ENCODE measurements at regions not wholly inside any gene's neighbourhood (a gene's known extent, or its start where the extent isn't known, plus 50 kb on each side); places are given as distances from the start of the nearest gene placed in this dataset.
A peak's percentile ranks its signal among the peaks of the same experiment; 100 is the strongest.

DNA sequence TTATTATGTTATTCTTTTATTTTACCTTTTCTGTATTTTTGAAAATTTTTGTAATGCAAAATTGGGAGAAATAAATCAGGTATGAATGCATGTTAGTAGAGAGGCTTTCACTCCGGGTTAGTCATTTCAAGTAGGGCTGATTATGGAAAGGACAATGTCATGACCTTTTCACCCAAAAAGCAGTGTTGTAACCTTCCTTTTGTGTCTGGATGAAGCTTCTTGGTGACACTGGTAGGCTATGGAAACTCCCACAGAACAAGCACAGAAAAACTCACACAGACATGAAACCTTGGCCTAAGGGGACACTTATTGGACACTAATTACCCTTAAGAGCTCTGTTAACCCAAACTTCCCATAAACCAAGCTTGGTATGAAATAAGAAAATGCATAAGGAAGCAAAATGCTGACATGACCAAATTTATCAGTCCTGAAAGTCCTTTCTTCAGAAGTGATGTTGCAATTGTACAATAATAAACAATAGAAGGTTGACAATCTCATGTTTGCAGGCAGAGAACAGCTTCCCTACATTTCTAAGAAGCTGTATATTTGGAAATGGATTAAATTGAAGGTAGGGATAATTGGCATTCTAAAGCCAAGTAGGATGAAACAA, 70.0 kb upstream of the KCNJ15 start:
- Histone ChIP-seq H3K27ac (no peak overlapping the region), H3K36me3 (no peaks in the 10 kb centered on the region), H3K27me3 (no peaks in the 10 kb centered on the region), H3K4me3 (no peak overlapping the region), H3K4me1 (no peaks in the 10 kb centered on the region), H3K9me3 (peaks cover 8% of the 10 kb centered on the region)
- DNase-seq (no peak), ATAC-seq (no peak)
- TF ChIP-seq, protein P1, sequence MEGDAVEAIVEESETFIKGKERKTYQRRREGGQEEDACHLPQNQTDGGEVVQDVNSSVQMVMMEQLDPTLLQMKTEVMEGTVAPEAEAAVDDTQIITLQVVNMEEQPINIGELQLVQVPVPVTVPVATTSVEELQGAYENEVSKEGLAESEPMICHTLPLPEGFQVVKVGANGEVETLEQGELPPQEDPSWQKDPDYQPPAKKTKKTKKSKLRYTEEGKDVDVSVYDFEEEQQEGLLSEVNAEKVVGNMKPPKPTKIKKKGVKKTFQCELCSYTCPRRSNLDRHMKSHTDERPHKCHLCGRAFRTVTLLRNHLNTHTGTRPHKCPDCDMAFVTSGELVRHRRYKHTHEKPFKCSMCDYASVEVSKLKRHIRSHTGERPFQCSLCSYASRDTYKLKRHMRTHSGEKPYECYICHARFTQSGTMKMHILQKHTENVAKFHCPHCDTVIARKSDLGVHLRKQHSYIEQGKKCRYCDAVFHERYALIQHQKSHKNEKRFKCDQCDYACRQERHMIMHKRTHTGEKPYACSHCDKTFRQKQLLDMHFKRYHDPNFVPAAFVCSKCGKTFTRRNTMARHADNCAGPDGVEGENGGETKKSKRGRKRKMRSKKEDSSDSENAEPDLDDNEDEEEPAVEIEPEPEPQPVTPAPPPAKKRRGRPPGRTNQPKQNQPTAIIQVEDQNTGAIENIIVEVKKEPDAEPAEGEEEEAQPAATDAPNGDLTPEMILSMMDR (IDR thresholded peaks at IDR 0.05): no peak
- intact Hi-C loops (cut with DNase I): no loop called here

DNA sequence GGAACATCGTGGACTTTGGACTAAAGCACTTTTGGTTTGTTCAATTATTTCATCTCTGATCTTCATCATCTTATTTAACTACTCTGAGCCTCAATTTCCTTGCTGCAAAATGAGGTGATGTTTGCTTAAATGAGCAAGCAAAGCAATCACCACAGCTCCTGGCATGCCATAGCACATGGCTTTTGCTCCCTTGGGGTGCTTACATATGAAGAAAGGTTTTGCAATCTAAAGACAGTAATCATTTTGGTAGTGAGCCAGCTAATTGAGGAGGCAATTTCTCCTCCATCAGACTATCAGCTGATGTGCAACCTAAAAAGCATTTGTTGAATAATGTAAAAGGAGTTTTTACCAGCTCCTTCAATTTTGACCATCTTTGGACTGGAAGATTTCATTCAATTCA, 68.8 kb upstream of the KCNJ15 start:
- intact Hi-C loops (cut with DNase I): no loop called here
- Histone ChIP-seq H3K27me3 (no peaks in the 10 kb centered on the region), H3K9me3 (peaks cover 8% of the 10 kb centered on the region), H3K4me3 (no peak overlapping the region), H3K36me3 (no peaks in the 10 kb centered on the region), H3K4me1 (no peaks in the 10 kb centered on the region), H3K27ac (no peak overlapping the region)
- ATAC-seq: no peak
- TF ChIP-seq, protein P1 (IDR thresholded peaks at IDR 0.05): no peak
- no peak for DNase-seq

DNA sequence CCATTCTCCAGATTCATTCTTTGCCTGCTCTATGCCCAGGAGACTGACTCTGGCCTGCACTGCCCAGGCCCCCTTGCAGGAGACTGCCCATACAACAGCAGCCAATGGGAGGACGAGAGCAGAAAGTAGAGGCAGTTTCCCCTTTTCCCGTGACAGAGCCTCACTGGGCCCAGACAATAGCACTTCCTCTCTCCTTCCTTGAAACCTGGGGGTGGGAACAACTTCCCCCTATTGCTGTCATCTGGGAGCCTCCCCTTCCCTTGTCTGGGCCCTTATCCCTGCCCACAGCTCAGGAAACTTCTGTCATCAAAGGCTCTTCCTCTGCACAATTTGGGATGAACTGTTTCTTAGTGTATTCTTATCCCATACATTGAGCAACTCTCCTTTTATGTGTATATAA, 60.8 kb upstream of the KCNJ15 start:
- ATAC-seq: peak; percentile 82
- intact Hi-C loops (cut with DNase I): no loop called here
- Histone ChIP-seq H3K4me1 (no peaks in the 10 kb centered on the region), H3K36me3 (no peaks in the 10 kb centered on the region), H3K4me3 (no peak overlapping the region), H3K27ac (no peak overlapping the region), H3K9me3 (peaks cover 4% of the 10 kb centered on the region), H3K27me3 (no peaks in the 10 kb centered on the region)
- no peak for DNase-seq
- TF ChIP-seq, protein P1 (IDR thresholded peaks at IDR 0.05): no peak

DNA sequence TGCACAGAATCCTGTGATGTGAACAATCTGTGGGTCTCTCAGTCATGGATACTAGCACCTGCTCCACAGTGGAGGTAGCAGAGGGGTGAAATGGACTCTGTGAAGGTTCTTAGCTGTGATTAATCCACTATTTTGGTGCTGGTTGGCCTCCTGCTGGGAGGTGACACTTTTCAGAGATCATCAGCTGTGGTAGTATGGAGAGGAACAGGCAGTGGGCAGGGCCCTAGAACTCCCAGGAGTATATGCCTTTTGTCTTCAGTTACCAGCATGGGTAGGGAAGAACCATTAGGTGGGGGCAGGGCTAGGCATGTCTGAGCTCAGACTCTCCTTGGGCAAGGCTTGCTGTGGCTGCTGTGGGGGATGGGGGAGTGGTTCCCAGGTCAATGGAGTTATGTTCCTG, 54.0 kb upstream of the KCNJ15 start:
- no peaks in the 10 kb centered on the region for H3K27me3 ChIP-seq
- no peaks in the 10 kb centered on the region for H3K36me3 ChIP-seq
- intact Hi-C loops (cut with DNase I): no loop called here
- DNase-seq (no peak), ATAC-seq (no peak)
- no peaks in the 10 kb centered on the region for H3K4me1 ChIP-seq
- no peaks in the 10 kb centered on the region for H3K9me3 ChIP-seq
- TF ChIP-seq, protein P1 (IDR thresholded peaks at IDR 0.05): no peak
- H3K4me3 ChIP-seq: no peak overlapping the region
- no peak overlapping the region for H3K27ac ChIP-seq

DNA sequence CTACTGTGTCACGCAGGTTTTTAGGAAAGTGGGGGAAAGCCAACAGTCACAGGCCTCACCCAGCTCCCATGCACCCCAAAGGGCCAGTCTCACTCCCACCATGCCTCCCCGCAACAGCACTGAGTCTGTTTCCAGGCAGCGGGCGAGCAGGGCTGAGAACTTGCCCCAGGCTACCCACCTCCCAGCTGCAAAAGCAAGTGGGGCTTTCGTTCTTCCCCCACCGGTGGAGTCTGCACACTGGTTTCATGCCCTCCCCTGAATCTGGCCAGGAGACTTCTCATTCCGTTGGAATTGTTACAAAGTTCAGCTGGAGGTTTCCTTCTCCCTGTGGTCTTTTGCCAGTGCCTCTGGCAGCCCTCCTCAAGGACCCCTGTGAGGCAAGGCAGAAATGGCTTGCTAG, 53.6 kb upstream of the KCNJ15 start:
- Histone ChIP-seq H3K27ac (no peak overlapping the region), H3K4me3 (no peak overlapping the region), H3K4me1 (no peaks in the 10 kb centered on the region), H3K36me3 (no peaks in the 10 kb centered on the region), H3K27me3 (no peaks in the 10 kb centered on the region), H3K9me3 (no peaks in the 10 kb centered on the region)
- ATAC-seq (no peak), DNase-seq (no peak)
- intact Hi-C loops (cut with DNase I): no loop called here
- TF ChIP-seq, protein P1 (IDR thresholded peaks at IDR 0.05): no peak

DNA sequence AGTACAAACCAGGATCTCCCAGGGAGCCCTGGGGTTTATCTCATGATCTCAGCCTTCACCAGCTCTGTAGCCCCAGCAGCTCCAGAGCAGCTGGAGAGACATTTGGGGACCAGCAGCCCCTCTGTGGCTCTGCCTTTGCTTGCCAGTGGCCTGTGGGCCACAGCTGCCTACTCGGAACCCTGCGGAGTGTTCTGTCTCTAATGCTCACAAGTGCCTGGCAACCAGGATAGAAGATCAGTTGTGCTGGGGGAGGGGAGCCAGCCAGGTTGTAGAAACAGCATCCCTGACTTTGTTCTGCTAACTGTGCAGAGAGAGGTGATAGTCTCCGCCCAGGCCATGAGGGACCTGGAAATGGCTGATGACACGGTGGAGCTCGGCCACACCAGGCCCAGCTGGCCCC, 50.9 kb upstream of the KCNJ15 start:
- Histone ChIP-seq H3K9me3 (no peaks in the 10 kb centered on the region), H3K4me1 (no peaks in the 10 kb centered on the region), H3K27me3 (no peaks in the 10 kb centered on the region), H3K27ac (no peak overlapping the region), H3K36me3 (no peaks in the 10 kb centered on the region), H3K4me3 (no peak overlapping the region)
- DNase-seq (no peak), ATAC-seq (no peak)
- TF ChIP-seq, protein P1 (IDR thresholded peaks at IDR 0.05): no peak
- intact Hi-C loops (cut with DNase I): no loop called here
